ENCODE measurements at regions not wholly inside any gene's neighbourhood (a gene's known extent, or its start where the extent isn't known, plus 50 kb on each side); places are given as distances from the start of the nearest gene placed in this dataset.

GRCh38 chr3:147963711-147964110 is 554.5 kb downstream of the ZIC1 start:
- in situ Hi-C loops (cut with MboI; ENCODE audit: low sequenced_read_pairs) = no loop called here
- intact Hi-C loops (cut with micrococcal nuclease) = no loop called here
- H4K8ac ChIP-seq (ENCODE audit: low read depth in 2 of 2, low read length in 2 of 2) = no peak overlapping the region
- no TSS peak for BruUV-seq (replicated peaks)
- H3K4ac ChIP-seq (ENCODE audit: low read depth, low read length) = no peak overlapping the region
- no peaks in the 10 kb centered on the region for H3K36me3 ChIP-seq (ENCODE audit: control insufficient read depth, insufficient read depth, low read length)
- ChIA-PET POLR2A (ENCODE audit: unreplicated experiment) (no interaction called here), CTCF (no interaction called here)
- no peak overlapping the region for H3K23ac ChIP-seq (ENCODE audit: low read depth, low read length)
- H2BK15ac ChIP-seq (ENCODE audit: low read depth, low read length) = no peak overlapping the region
- TF ChIP-seq CEBPB (IDR thresholded peaks at IDR 0.05; ENCODE audit: low read depth, low read length) = no peak
- TF ChIP-seq NFE2L2 (IDR thresholded peaks at IDR 0.05; ENCODE audit: low read depth, low read length) = no peak
- TF ChIP-seq ELK1 (IDR thresholded peaks at IDR 0.05; ENCODE audit: borderline replicate concordance, low read depth, low read length) = no peak
- TF ChIP-seq MAZ (IDR thresholded peaks at IDR 0.05; ENCODE audit: borderline replicate concordance, low read depth, low read length) = no peak
- no peak for TF ChIP-seq RAD21 (IDR thresholded peaks at IDR 0.05; ENCODE audit: low read length)
- no peak for TF ChIP-seq MXI1 (IDR thresholded peaks at IDR 0.05; ENCODE audit: borderline replicate concordance, low read depth, low read length)
- no peak for TF ChIP-seq POLR2A (IDR thresholded peaks at IDR 0.05; ENCODE audit: low read depth, low read length)
- no peak for TF ChIP-seq MAFK (IDR thresholded peaks at IDR 0.05; ENCODE audit: low read depth, low read length)
- H3K27ac ChIP-seq (ENCODE audit: insufficient read depth, low read length) = no peak overlapping the region
- no peak for DNase-seq
- no peak overlapping the region for H2AK9ac ChIP-seq (replicated peaks; ENCODE audit: low read depth, low read length, poor library complexity)
- H2BK20ac ChIP-seq (ENCODE audit: low read depth, low read length) = no peak overlapping the region
- H3K4me2 ChIP-seq (ENCODE audit: low read depth, low read length) = no peak overlapping the region
- no peaks in the 10 kb centered on the region for H3K79me1 ChIP-seq (ENCODE audit: low read depth in 1 of 2, low read length in 2 of 2)
- H3K14ac ChIP-seq (replicated peaks; ENCODE audit: low read depth, low read length) = no peak overlapping the region
- no peak overlapping the region for H3K56ac ChIP-seq (ENCODE audit: extremely low read depth, insufficient read depth, low read length)
- no peak overlapping the region for H3K9ac ChIP-seq (ENCODE audit: low read depth, low read length)
- H2AK5ac ChIP-seq (ENCODE audit: low read depth, low read length) = no peak overlapping the region
- no peak overlapping the region for H3K18ac ChIP-seq (ENCODE audit: low read depth, low read length)
- ATAC-seq (ENCODE audit: low read depth) = no peak
- dilution Hi-C loops (cut with HindIII; ENCODE audit: low sequenced_read_pairs, unreplicated experiment) = no loop called here
- no peak overlapping the region for H3K4me3 ChIP-seq (ENCODE audit: insufficient read depth, low read depth, low read length)
- no CpG with 5 or more reads among the region's 1 CpG for WGBS, 2 experiments (ENCODE audit: extremely low coverage in 2 of 2, insufficient read length in 1 of 2)
- no peak overlapping the region for H4K91ac ChIP-seq (ENCODE audit: insufficient read depth, low read depth, low read length)
- no peak overlapping the region for H2BK5ac ChIP-seq (ENCODE audit: low read depth, low read length, poor library complexity, severe bottlenecking)
- H3K4me1 ChIP-seq (ENCODE audit: control insufficient read depth, insufficient read depth, low read length) = no peaks in the 10 kb centered on the region
- no peaks in the 10 kb centered on the region for H3K27me3 ChIP-seq (ENCODE audit: control insufficient read depth, insufficient read depth, low read length)
- no peak overlapping the region for H4K5ac ChIP-seq (ENCODE audit: low read depth, low read length)
- H3K9me1 ChIP-seq (ENCODE audit: insufficient read depth, low read length) = no peaks in the 10 kb centered on the region
- no peak overlapping the region for H2AFZ ChIP-seq (replicated peaks; ENCODE audit: low read length, poor library complexity)
- no peaks in the 10 kb centered on the region for H4K20me1 ChIP-seq (ENCODE audit: insufficient read depth, low read length)
- no peaks in the 10 kb centered on the region for H3K9me3 ChIP-seq (ENCODE audit: control insufficient read depth, insufficient read depth, low read length)
- H2BK120ac ChIP-seq (ENCODE audit: low read depth, low read length) = no peak overlapping the region

Data from IMR-90 (cell line).